ENCODE measurements at regions not wholly inside any gene's neighbourhood (a gene's known extent, or its start where the extent isn't known, plus 50 kb on each side); places are given as distances from the start of the nearest gene placed in this dataset.

DNA sequence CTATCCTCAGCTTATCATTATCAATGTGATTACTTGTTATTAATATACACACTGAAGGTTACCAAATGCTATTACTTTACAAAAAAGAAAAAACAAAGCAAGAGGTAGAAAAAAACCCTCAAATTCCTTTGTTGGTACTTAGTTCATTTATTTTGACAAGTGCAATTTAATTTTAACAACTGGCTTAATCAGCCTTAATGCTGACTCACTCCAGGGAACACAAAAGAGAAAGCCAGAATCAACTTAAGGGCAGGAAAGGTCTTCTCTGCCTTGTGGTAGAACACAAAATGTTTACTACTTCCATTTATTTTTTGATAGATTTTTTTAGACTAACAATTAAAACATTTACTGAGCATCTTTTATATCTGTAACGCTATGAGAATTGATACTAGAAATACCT, 417.1 kb downstream of the PCDH17 start:
- Histone ChIP-seq H3K27me3 (replicated peaks; ENCODE audit: control insufficient read depth, insufficient read depth, low read length) (no peaks in the 10 kb centered on the region), H3K36me3 (ENCODE audit: control insufficient read depth, insufficient read depth, low read length) (no peaks in the 10 kb centered on the region)
- TF ChIP-seq, protein P1, sequence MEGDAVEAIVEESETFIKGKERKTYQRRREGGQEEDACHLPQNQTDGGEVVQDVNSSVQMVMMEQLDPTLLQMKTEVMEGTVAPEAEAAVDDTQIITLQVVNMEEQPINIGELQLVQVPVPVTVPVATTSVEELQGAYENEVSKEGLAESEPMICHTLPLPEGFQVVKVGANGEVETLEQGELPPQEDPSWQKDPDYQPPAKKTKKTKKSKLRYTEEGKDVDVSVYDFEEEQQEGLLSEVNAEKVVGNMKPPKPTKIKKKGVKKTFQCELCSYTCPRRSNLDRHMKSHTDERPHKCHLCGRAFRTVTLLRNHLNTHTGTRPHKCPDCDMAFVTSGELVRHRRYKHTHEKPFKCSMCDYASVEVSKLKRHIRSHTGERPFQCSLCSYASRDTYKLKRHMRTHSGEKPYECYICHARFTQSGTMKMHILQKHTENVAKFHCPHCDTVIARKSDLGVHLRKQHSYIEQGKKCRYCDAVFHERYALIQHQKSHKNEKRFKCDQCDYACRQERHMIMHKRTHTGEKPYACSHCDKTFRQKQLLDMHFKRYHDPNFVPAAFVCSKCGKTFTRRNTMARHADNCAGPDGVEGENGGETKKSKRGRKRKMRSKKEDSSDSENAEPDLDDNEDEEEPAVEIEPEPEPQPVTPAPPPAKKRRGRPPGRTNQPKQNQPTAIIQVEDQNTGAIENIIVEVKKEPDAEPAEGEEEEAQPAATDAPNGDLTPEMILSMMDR (IDR thresholded peaks at IDR 0.05; ENCODE audit: insufficient read depth, low read length, poor library complexity, severe bottlenecking) = no peak

GRCh38 chr13:58051396-58051795, 419.9 kb downstream of the PCDH17 start:
- no peaks in the 10 kb centered on the region for H3K36me3 ChIP-seq (ENCODE audit: control insufficient read depth, insufficient read depth, low read length)
- no peaks in the 10 kb centered on the region for H3K27me3 ChIP-seq (replicated peaks; ENCODE audit: control insufficient read depth, insufficient read depth, low read length)
- TF ChIP-seq, protein P1 (IDR thresholded peaks at IDR 0.05; ENCODE audit: insufficient read depth, low read length, poor library complexity, severe bottlenecking) = no peak
- no peak for DNase-seq (ENCODE audit: extremely low read depth, insufficient read length)
- H3K4me3 ChIP-seq (replicated peaks; ENCODE audit: low read depth, low read length) = no peak overlapping the region

More for the DNA sequence above, 417.1 kb downstream of the PCDH17 start:
- no peak overlapping the region for H3K4me3 ChIP-seq (replicated peaks; ENCODE audit: low read depth, low read length)
- DNase-seq (ENCODE audit: extremely low read depth, insufficient read length) = no peak

DNA sequence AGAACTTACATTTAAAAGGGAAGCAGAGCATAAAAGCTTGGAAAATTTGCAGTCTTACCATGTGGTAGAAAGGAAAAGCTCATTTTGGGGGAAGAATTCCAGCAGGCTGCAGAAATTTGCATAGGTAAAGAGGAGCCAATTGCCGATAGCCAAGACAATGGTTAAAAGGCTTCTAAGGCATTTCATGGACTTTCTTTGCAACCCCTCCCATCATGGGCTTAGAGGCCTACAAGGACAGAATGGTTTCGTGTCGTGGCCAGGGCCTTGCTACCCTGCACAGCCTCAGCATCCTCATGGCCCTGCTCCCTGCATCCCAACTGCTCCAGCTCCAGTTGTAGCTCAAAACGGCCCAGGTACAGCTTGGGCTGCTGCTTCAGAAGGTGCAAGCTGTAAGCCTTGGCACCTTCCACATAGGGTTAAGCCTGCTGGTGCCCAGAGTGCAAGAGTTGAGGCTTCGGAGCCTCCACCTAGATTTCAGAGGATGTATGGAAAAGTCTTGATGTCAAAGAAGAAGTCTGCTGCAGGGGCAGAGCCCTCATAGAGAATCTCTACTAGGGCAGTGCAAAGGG, 420.3 kb downstream of the PCDH17 start:
- TF ChIP-seq, protein P1 (IDR thresholded peaks at IDR 0.05; ENCODE audit: insufficient read depth, low read length, poor library complexity, severe bottlenecking) = no peak
- DNase-seq (ENCODE audit: extremely low read depth, insufficient read length) = no peak
- Histone ChIP-seq H3K27me3 (replicated peaks; ENCODE audit: control insufficient read depth, insufficient read depth, low read length) (no peaks in the 10 kb centered on the region), H3K36me3 (ENCODE audit: control insufficient read depth, insufficient read depth, low read length) (no peaks in the 10 kb centered on the region), H3K4me3 (replicated peaks; ENCODE audit: low read depth, low read length) (no peak overlapping the region)

DNA sequence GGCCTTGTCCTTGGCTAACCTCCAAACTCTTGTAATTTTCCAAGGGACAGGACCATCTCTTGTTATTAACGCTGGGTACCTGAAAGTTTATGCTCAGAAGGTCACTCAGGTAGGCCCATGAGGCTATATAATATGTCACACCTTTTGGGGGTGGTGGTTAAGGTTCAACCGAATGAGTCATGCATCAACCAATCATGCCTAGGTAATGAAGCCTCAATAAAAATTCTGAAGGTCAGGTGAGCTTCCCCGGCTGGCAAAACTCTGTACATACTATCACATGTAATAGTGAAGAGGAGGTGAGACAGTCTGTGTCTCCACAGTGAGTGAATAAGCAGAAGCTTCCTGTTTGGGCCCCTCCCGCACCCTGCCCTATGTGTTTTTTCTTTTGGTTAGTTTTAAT, 424.9 kb downstream of the PCDH17 start:
- Histone ChIP-seq H3K36me3 (ENCODE audit: control insufficient read depth, insufficient read depth, low read length) (no peaks in the 10 kb centered on the region), H3K27me3 (replicated peaks; ENCODE audit: control insufficient read depth, insufficient read depth, low read length) (no peaks in the 10 kb centered on the region), H3K4me3 (replicated peaks; ENCODE audit: low read depth, low read length) (no peak overlapping the region)
- no peak for DNase-seq (ENCODE audit: extremely low read depth, insufficient read length)
- TF ChIP-seq, protein P1 (IDR thresholded peaks at IDR 0.05; ENCODE audit: insufficient read depth, low read length, poor library complexity, severe bottlenecking) = no peak

DNA sequence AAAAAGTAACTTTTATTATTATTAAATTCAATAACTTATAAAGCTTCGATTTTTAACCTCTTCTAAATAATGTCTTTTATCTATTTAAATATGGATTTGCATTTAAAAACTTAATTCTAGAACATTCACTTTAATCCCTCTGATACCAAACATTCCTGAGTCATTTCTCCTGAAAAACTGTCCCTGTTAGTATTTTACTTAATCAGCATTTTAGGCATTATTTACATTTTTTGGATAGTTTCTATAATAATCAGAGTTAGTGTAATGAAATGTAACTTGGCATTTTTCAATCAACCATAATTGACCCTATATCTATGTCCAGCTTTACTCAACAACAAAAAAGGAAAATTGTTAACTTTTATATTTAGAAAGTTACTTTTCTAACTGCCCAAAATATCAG, 428.1 kb downstream of the PCDH17 start:
- H3K36me3 ChIP-seq (ENCODE audit: control insufficient read depth, insufficient read depth, low read length) = no peaks in the 10 kb centered on the region

More for the DNA sequence above, 428.1 kb downstream of the PCDH17 start:
- Histone ChIP-seq H3K4me3 (replicated peaks; ENCODE audit: low read depth, low read length) (no peak overlapping the region), H3K27me3 (replicated peaks; ENCODE audit: control insufficient read depth, insufficient read depth, low read length) (no peaks in the 10 kb centered on the region)
- TF ChIP-seq, protein P1 (IDR thresholded peaks at IDR 0.05; ENCODE audit: insufficient read depth, low read length, poor library complexity, severe bottlenecking) = no peak
- no peak for DNase-seq (ENCODE audit: extremely low read depth, insufficient read length)

Measured in GM06990 (cell line).